Amygdala (tissue), 56 donors: ENCODE measurements at regions not wholly inside any gene's neighbourhood (a gene's known extent, or its start where the extent isn't known, plus 50 kb on each side); places are given as distances from the start of the nearest gene placed in this dataset.
"Not testable (repeated sequence)": the region's sequence is repeated elsewhere in the genome, so short reads cannot be mapped to it uniquely, and the experiment has no call there.

Experiments
- DNase-seq, 56 donors: peaks; one replicate each; lab custom pipeline; 2025; lab: John Stamatoyannopoulos, UW

GRCh38 chr14:58875613-58876012 lies 237.9 kb downstream of the DACT1 start:
- DNase-seq, result no peak

- no peak for DNase-seq
Measured at GRCh38 chr14:58876608-58877007, 238.8 kb downstream of the DACT1 start.

GRCh38 chr14:58878439-58879139 lies 240.8 kb downstream of the DACT1 start:
- DNase-seq, result no peak

GRCh38 chr14:58881433-58881832 lies 243.7 kb downstream of the DACT1 start:
- DNase-seq, result no peak

GRCh38 chr14:58882577-58883018 lies 244.8 kb downstream of the DACT1 start:
- no peak for DNase-seq

GRCh38 chr14:58884442-58884841 lies 246.7 kb downstream of the DACT1 start:
- no peak for DNase-seq

GRCh38 chr14:58887931-58888330 lies 250.2 kb downstream of the DACT1 start:
- DNase-seq, result no peak

- DNase-seq, result no peak
Measured at GRCh38 chr14:58898655-58899316, 261.0 kb downstream of the DACT1 start.

GRCh38 chr14:58899317-58899713 lies 261.6 kb downstream of the DACT1 start:
- no peak for DNase-seq

- DNase-seq, result no peak
Measured at GRCh38 chr14:58901826-58902225, 264.1 kb downstream of the DACT1 start.

GRCh38 chr14:58904776-58905175 lies 267.0 kb downstream of the DACT1 start:
- no peak for DNase-seq

GRCh38 chr14:58907803-58908202 lies 270.0 kb downstream of the DACT1 start:
- DNase-seq, result no peak

- no peak for DNase-seq
Measured at GRCh38 chr14:58912287-58912686, 274.5 kb downstream of the DACT1 start.

- no peak for DNase-seq
Measured at GRCh38 chr14:58912799-58913432, 275.2 kb downstream of the DACT1 start.

GRCh38 chr14:58914279-58914855 lies 274.1 kb upstream of the DAAM1 start:
- DNase-seq, result peak in 6 of 56 donors; percentile 1 to 8 (median 2)

- no peak for DNase-seq
Measured at GRCh38 chr14:58915646-58916045, 272.8 kb upstream of the DAAM1 start.

GRCh38 chr14:58918066-58918738 lies 270.3 kb upstream of the DAAM1 start:
- DNase-seq, result no peak

GRCh38 chr14:58919217-58919616 lies 269.2 kb upstream of the DAAM1 start:
- DNase-seq, result no peak

GRCh38 chr14:58920230-58920629 lies 268.2 kb upstream of the DAAM1 start:
- no peak for DNase-seq

- not testable (repeated sequence) for DNase-seq
Measured at GRCh38 chr14:58922201-58922940, 266.1 kb upstream of the DAAM1 start.
